ENCODE measurements at regions not wholly inside any gene's neighbourhood (a gene's known extent, or its start where the extent isn't known, plus 50 kb on each side); places are given as distances from the start of the nearest gene placed in this dataset.

GRCh38 chr9:118336943-118337330 is 632.7 kb downstream of the TLR4 start:
- H3K4me1 ChIP-seq, result no peaks in the 10 kb centered on the region
- H3K36me3 ChIP-seq, result no peaks in the 10 kb centered on the region
- no peak overlapping the region for H3K27ac ChIP-seq (replicated peaks in 1 of 4)
- intact Hi-C loops (cut with DNase I), result no loop called here
- no peaks in the 10 kb centered on the region for H3K27me3 ChIP-seq
- 42% methylated on average over 2 of the region's 2 CpGs for WGBS
- no peak for DNase-seq (ENCODE audit: extremely low spot score)
- no peak for TF ChIP-seq POLR2A (IDR thresholded peaks at IDR 0.05; ENCODE audit: low read depth)
- no peak for TF ChIP-seq POLR2AphosphoS5 (IDR thresholded peaks at IDR 0.05)
- TF ChIP-seq, protein P1, sequence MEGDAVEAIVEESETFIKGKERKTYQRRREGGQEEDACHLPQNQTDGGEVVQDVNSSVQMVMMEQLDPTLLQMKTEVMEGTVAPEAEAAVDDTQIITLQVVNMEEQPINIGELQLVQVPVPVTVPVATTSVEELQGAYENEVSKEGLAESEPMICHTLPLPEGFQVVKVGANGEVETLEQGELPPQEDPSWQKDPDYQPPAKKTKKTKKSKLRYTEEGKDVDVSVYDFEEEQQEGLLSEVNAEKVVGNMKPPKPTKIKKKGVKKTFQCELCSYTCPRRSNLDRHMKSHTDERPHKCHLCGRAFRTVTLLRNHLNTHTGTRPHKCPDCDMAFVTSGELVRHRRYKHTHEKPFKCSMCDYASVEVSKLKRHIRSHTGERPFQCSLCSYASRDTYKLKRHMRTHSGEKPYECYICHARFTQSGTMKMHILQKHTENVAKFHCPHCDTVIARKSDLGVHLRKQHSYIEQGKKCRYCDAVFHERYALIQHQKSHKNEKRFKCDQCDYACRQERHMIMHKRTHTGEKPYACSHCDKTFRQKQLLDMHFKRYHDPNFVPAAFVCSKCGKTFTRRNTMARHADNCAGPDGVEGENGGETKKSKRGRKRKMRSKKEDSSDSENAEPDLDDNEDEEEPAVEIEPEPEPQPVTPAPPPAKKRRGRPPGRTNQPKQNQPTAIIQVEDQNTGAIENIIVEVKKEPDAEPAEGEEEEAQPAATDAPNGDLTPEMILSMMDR (IDR thresholded peaks at IDR 0.05), result no peak
- no peak for TF ChIP-seq EP300 (IDR thresholded peaks at IDR 0.05)
- H3K9me3 ChIP-seq, result no peaks in the 10 kb centered on the region
- H3K4me3 ChIP-seq, result no peak overlapping the region

- no peaks in the 10 kb centered on the region for H3K9me3 ChIP-seq
- H3K4me1 ChIP-seq, result no peaks in the 10 kb centered on the region
- no peak overlapping the region for H3K27ac ChIP-seq (replicated peaks in 1 of 4)
- no peak overlapping the region for H3K4me3 ChIP-seq
- TF ChIP-seq POLR2AphosphoS5 (IDR thresholded peaks at IDR 0.05), result no peak
- TF ChIP-seq, protein P1 (IDR thresholded peaks at IDR 0.05), result no peak
- TF ChIP-seq EP300 (IDR thresholded peaks at IDR 0.05), result no peak
- TF ChIP-seq POLR2A (IDR thresholded peaks at IDR 0.05; ENCODE audit: low read depth), result no peak
- H3K36me3 ChIP-seq, result no peaks in the 10 kb centered on the region
- no peaks in the 10 kb centered on the region for H3K27me3 ChIP-seq
- DNase-seq (ENCODE audit: extremely low spot score), result no peak
- intact Hi-C loops (cut with DNase I), result no loop called here
- whole genome bisulfite sequencing, result 89% methylated on average over 4 of the region's 4 CpGs
Measured at GRCh38 chr9:118360036-118360435, 655.8 kb downstream of the TLR4 start.

GRCh38 chr9:118362123-118362522 is 657.9 kb downstream of the TLR4 start:
- Histone ChIP-seq H3K36me3 (no peaks in the 10 kb centered on the region), H3K27ac (replicated peaks in 1 of 4) (no peak overlapping the region), H3K9me3 (no peaks in the 10 kb centered on the region), H3K4me1 (no peaks in the 10 kb centered on the region), H3K4me3 (no peak overlapping the region), H3K27me3 (no peaks in the 10 kb centered on the region)
- DNase-seq (ENCODE audit: extremely low spot score), result no peak
- 27% methylated on average over 1 of the region's 1 CpG for WGBS
- intact Hi-C loops (cut with DNase I), result no loop called here
- TF ChIP-seq, protein P1 (IDR thresholded peaks at IDR 0.05), result no peak
- TF ChIP-seq POLR2AphosphoS5 (IDR thresholded peaks at IDR 0.05), result no peak
- TF ChIP-seq POLR2A (IDR thresholded peaks at IDR 0.05; ENCODE audit: low read depth), result no peak
- no peak for TF ChIP-seq EP300 (IDR thresholded peaks at IDR 0.05)

- H3K9me3 ChIP-seq, result no peaks in the 10 kb centered on the region
- no peak overlapping the region for H3K27ac ChIP-seq (replicated peaks in 1 of 4)
- H3K27me3 ChIP-seq, result no peaks in the 10 kb centered on the region
- no peaks in the 10 kb centered on the region for H3K36me3 ChIP-seq
- no peak for DNase-seq (ENCODE audit: extremely low spot score)
- WGBS, result 68% methylated on average over 3 of the region's 3 CpGs
- intact Hi-C loops (cut with DNase I), result no loop called here
- no peak overlapping the region for H3K4me3 ChIP-seq
- no peaks in the 10 kb centered on the region for H3K4me1 ChIP-seq
- TF ChIP-seq, protein P1 (IDR thresholded peaks at IDR 0.05), result no peak
- no peak for TF ChIP-seq EP300 (IDR thresholded peaks at IDR 0.05)
- no peak for TF ChIP-seq POLR2AphosphoS5 (IDR thresholded peaks at IDR 0.05)
- TF ChIP-seq POLR2A (IDR thresholded peaks at IDR 0.05; ENCODE audit: low read depth), result no peak
Measured at GRCh38 chr9:118362596-118362995, 658.4 kb downstream of the TLR4 start.

Measured in esophagus muscularis mucosa (tissue), 4 donors.